ENCODE measurements at regions not wholly inside any gene's neighbourhood (a gene's known extent, or its start where the extent isn't known, plus 50 kb on each side); places are given as distances from the start of the nearest gene placed in this dataset.
A peak's percentile ranks its signal among the peaks of the same experiment; 100 is the strongest.

GRCh38 chr7:116310141-116310540 lies 99.8 kb downstream of the TES start:
- Histone ChIP-seq H3K9me3 (replicated peaks in 1 of 2; ENCODE audit: control insufficient read depth in 2 of 2, insufficient read depth in 1 of 2, low read depth in 1 of 2, low read length in 2 of 2) (no peaks in the 10 kb centered on the region), H3K27me3 (ENCODE audit: control insufficient read depth in 3 of 3, insufficient read depth in 3 of 3, low read depth in 1 of 3, low read length in 3 of 3) (no peaks in the 10 kb centered on the region), H2AK5ac (ENCODE audit: low read depth, low read length) (no peak overlapping the region), H3K4ac (ENCODE audit: low read length) (no peak overlapping the region), H4K8ac (ENCODE audit: low read depth, low read length) (no peak overlapping the region), H3K79me1 (ENCODE audit: low read depth, low read length) (no peaks in the 10 kb centered on the region), H2BK15ac (ENCODE audit: low read length) (no peak overlapping the region), H3K27ac (replicated peaks; ENCODE audit: low read length) (no peak overlapping the region), H2AFZ (ENCODE audit: low read length) (no peak overlapping the region), H2BK12ac (ENCODE audit: low read length) (no peak overlapping the region), H3K18ac (ENCODE audit: low read length) (no peak overlapping the region), H3K9ac (ENCODE audit: low read depth, low read length, poor library complexity) (no peak overlapping the region), H3K36me3 (replicated peaks in 1 of 2; ENCODE audit: control insufficient read depth in 2 of 2, insufficient read depth in 2 of 2, low read length in 2 of 2) (no peaks in the 10 kb centered on the region), H2BK5ac (ENCODE audit: low read length) (no peak overlapping the region), H3K4me1 (ENCODE audit: control insufficient read depth in 2 of 2, insufficient read depth in 1 of 2, low read depth in 1 of 2, low read length in 2 of 2) (peaks cover 0 to 2% of the 10 kb centered on the region in 2 donors), H2BK120ac (ENCODE audit: low read depth, low read length) (no peak overlapping the region), H3K4me3 (ENCODE audit: low read length in 2 of 2) (no peak overlapping the region), H3K23ac (ENCODE audit: low read depth, low read length, poor library complexity) (no peak overlapping the region), H4K91ac (ENCODE audit: low read depth, low read length, poor library complexity) (no peak overlapping the region), H3K14ac (ENCODE audit: low read length) (no peak overlapping the region), H3K4me2 (ENCODE audit: insufficient read depth, low read length, poor library complexity, severe bottlenecking) (no peak overlapping the region)
- no CpG with 5 or more reads among the region's 3 CpGs for whole genome bisulfite sequencing, 2 donors (ENCODE audit: extremely low coverage in 2 of 2, insufficient read length in 2 of 2, insufficient replicate concordance in 1 of 2)
- DNase-seq (ENCODE audit: low spot score) = no peak

GRCh38 chr7:116311259-116311658 lies 100.9 kb downstream of the TES start:
- Histone ChIP-seq H3K27me3 (ENCODE audit: control insufficient read depth in 3 of 3, insufficient read depth in 3 of 3, low read depth in 1 of 3, low read length in 3 of 3) (no peaks in the 10 kb centered on the region), H3K79me1 (ENCODE audit: low read depth, low read length) (no peaks in the 10 kb centered on the region), H3K14ac (ENCODE audit: low read length) (no peak overlapping the region), H3K4me2 (ENCODE audit: insufficient read depth, low read length, poor library complexity, severe bottlenecking) (no peak overlapping the region), H3K9ac (ENCODE audit: low read depth, low read length, poor library complexity) (no peak overlapping the region), H2BK12ac (ENCODE audit: low read length) (no peak overlapping the region), H3K18ac (ENCODE audit: low read length) (no peak overlapping the region), H2BK120ac (ENCODE audit: low read depth, low read length) (no peak overlapping the region), H2AFZ (ENCODE audit: low read length) (no peak overlapping the region), H2BK5ac (ENCODE audit: low read length) (no peak overlapping the region), H2AK5ac (ENCODE audit: low read depth, low read length) (no peak overlapping the region), H2BK15ac (ENCODE audit: low read length) (no peak overlapping the region), H3K27ac (replicated peaks; ENCODE audit: low read length) (no peak overlapping the region), H3K4me1 (ENCODE audit: control insufficient read depth in 2 of 2, insufficient read depth in 1 of 2, low read depth in 1 of 2, low read length in 2 of 2) (peaks cover 0 to 10% of the 10 kb centered on the region in 2 donors), H3K36me3 (replicated peaks in 1 of 2; ENCODE audit: control insufficient read depth in 2 of 2, insufficient read depth in 2 of 2, low read length in 2 of 2) (no peaks in the 10 kb centered on the region), H3K9me3 (replicated peaks in 1 of 2; ENCODE audit: control insufficient read depth in 2 of 2, insufficient read depth in 1 of 2, low read depth in 1 of 2, low read length in 2 of 2) (no peaks in the 10 kb centered on the region), H4K91ac (ENCODE audit: low read depth, low read length, poor library complexity) (no peak overlapping the region), H3K4me3 (ENCODE audit: low read length in 2 of 2) (no peak overlapping the region), H3K4ac (ENCODE audit: low read length) (no peak overlapping the region), H3K23ac (ENCODE audit: low read depth, low read length, poor library complexity) (no peak overlapping the region), H4K8ac (ENCODE audit: low read depth, low read length) (no peak overlapping the region)
- WGBS, 2 donors (ENCODE audit: extremely low coverage in 2 of 2, insufficient read length in 2 of 2, insufficient replicate concordance in 1 of 2) = 100% methylated on average over 1 of the region's 3 CpGs; no CpG with 5 or more reads in 1 of the 2 donors
- no peak for DNase-seq (ENCODE audit: low spot score)

GRCh38 chr7:116311816-116312471 lies 101.6 kb downstream of the TES start:
- H2BK12ac ChIP-seq (ENCODE audit: low read length) = no peak overlapping the region
- DNase-seq (ENCODE audit: low spot score) = no peak
- no peak overlapping the region for H3K4ac ChIP-seq (ENCODE audit: low read length)
- no peak overlapping the region for H2AFZ ChIP-seq (ENCODE audit: low read length)
- no peaks in the 10 kb centered on the region for H3K79me1 ChIP-seq (ENCODE audit: low read depth, low read length)
- H2BK120ac ChIP-seq (ENCODE audit: low read depth, low read length) = no peak overlapping the region
- no peak overlapping the region for H3K4me2 ChIP-seq (ENCODE audit: insufficient read depth, low read length, poor library complexity, severe bottlenecking)
- no peak overlapping the region for H3K27ac ChIP-seq (replicated peaks; ENCODE audit: low read length)
- no peaks in the 10 kb centered on the region for H3K36me3 ChIP-seq (replicated peaks in 1 of 2; ENCODE audit: control insufficient read depth in 2 of 2, insufficient read depth in 2 of 2, low read length in 2 of 2)
- peaks cover 2 to 15% of the 10 kb centered on the region in 2 donors for H3K4me1 ChIP-seq (ENCODE audit: control insufficient read depth in 2 of 2, insufficient read depth in 1 of 2, low read depth in 1 of 2, low read length in 2 of 2)
- H3K27me3 ChIP-seq (ENCODE audit: control insufficient read depth in 3 of 3, insufficient read depth in 3 of 3, low read depth in 1 of 3, low read length in 3 of 3) = no peaks in the 10 kb centered on the region
- H2AK5ac ChIP-seq (ENCODE audit: low read depth, low read length) = no peak overlapping the region
- no peak overlapping the region for H3K23ac ChIP-seq (ENCODE audit: low read depth, low read length, poor library complexity)
- no peaks in the 10 kb centered on the region for H3K9me3 ChIP-seq (replicated peaks in 1 of 2; ENCODE audit: control insufficient read depth in 2 of 2, insufficient read depth in 1 of 2, low read depth in 1 of 2, low read length in 2 of 2)
- no peak overlapping the region for H3K9ac ChIP-seq (ENCODE audit: low read depth, low read length, poor library complexity)
- H2BK5ac ChIP-seq (ENCODE audit: low read length) = no peak overlapping the region
- no peak overlapping the region for H3K4me3 ChIP-seq (ENCODE audit: low read length in 2 of 2)
- WGBS, 2 donors (ENCODE audit: extremely low coverage in 2 of 2, insufficient read length in 2 of 2, insufficient replicate concordance in 1 of 2) = no CpG with 5 or more reads among the region's 3 CpGs
- H2BK15ac ChIP-seq (ENCODE audit: low read length) = no peak overlapping the region
- no peak overlapping the region for H3K14ac ChIP-seq (ENCODE audit: low read length)
- H4K91ac ChIP-seq (ENCODE audit: low read depth, low read length, poor library complexity) = no peak overlapping the region
- H4K8ac ChIP-seq (ENCODE audit: low read depth, low read length) = no peak overlapping the region
- H3K18ac ChIP-seq (ENCODE audit: low read length) = no peak overlapping the region

GRCh38 chr7:116315293-116315692 lies 105.0 kb downstream of the TES start:
- no peak overlapping the region for H3K4me3 ChIP-seq (ENCODE audit: low read length in 2 of 2)
- no peak overlapping the region for H4K91ac ChIP-seq (ENCODE audit: low read depth, low read length, poor library complexity)
- H3K27me3 ChIP-seq (ENCODE audit: control insufficient read depth in 3 of 3, insufficient read depth in 3 of 3, low read depth in 1 of 3, low read length in 3 of 3) = no peaks in the 10 kb centered on the region
- H2BK12ac ChIP-seq (ENCODE audit: low read length) = no peak overlapping the region
- H3K9ac ChIP-seq (ENCODE audit: low read depth, low read length, poor library complexity) = no peak overlapping the region
- H2AFZ ChIP-seq (ENCODE audit: low read length) = peak overlapping the region; percentile 88
- H2BK5ac ChIP-seq (ENCODE audit: low read length) = no peak overlapping the region
- no peak overlapping the region for H3K14ac ChIP-seq (ENCODE audit: low read length)
- H3K4me2 ChIP-seq (ENCODE audit: insufficient read depth, low read length, poor library complexity, severe bottlenecking) = no peak overlapping the region
- peaks cover 0 to 2% of the 10 kb centered on the region in 2 donors for H3K9me3 ChIP-seq (replicated peaks in 1 of 2; ENCODE audit: control insufficient read depth in 2 of 2, insufficient read depth in 1 of 2, low read depth in 1 of 2, low read length in 2 of 2)
- H3K79me1 ChIP-seq (ENCODE audit: low read depth, low read length) = no peaks in the 10 kb centered on the region
- no peaks in the 10 kb centered on the region for H3K36me3 ChIP-seq (replicated peaks in 1 of 2; ENCODE audit: control insufficient read depth in 2 of 2, insufficient read depth in 2 of 2, low read length in 2 of 2)
- no peak overlapping the region for H2BK120ac ChIP-seq (ENCODE audit: low read depth, low read length)
- H3K18ac ChIP-seq (ENCODE audit: low read length) = no peak overlapping the region
- no CpG with 5 or more reads among the region's 6 CpGs for WGBS, 2 donors (ENCODE audit: extremely low coverage in 2 of 2, insufficient read length in 2 of 2, insufficient replicate concordance in 1 of 2)
- H3K4ac ChIP-seq (ENCODE audit: low read length) = no peak overlapping the region
- H3K27ac ChIP-seq (replicated peaks; ENCODE audit: low read length) = no peak overlapping the region
- no peak overlapping the region for H3K23ac ChIP-seq (ENCODE audit: low read depth, low read length, poor library complexity)
- H2AK5ac ChIP-seq (ENCODE audit: low read depth, low read length) = no peak overlapping the region
- DNase-seq (ENCODE audit: low spot score) = no peak
- H3K4me1 ChIP-seq (ENCODE audit: control insufficient read depth in 2 of 2, insufficient read depth in 1 of 2, low read depth in 1 of 2, low read length in 2 of 2) = peaks cover 2 to 15% of the 10 kb centered on the region in 2 donors
- no peak overlapping the region for H4K8ac ChIP-seq (ENCODE audit: low read depth, low read length)
- no peak overlapping the region for H2BK15ac ChIP-seq (ENCODE audit: low read length)

All from neuronal stem cell (in vitro differentiated cells).